Common myeloid progenitor, CD34-positive (primary cell): ENCODE measurements at regions not wholly inside any gene's neighbourhood (a gene's known extent, or its start where the extent isn't known, plus 50 kb on each side); places are given as distances from the start of the nearest gene placed in this dataset.
A peak's percentile ranks its signal among the peaks of the same experiment; 100 is the strongest.

Source experiments
- CTCF ChIA-PET: fragments of 350-600 bp; sonication (Branson Sonifier 250); formaldehyde crosslinking; loops from one replicate; lab custom pipeline; 2021; ENCODE audit warnings: antibody characterized with exemption; lab: Charles Lee
- POLR2A ChIA-PET: fragments of 350-600 bp; sonication (Branson Sonifier 250); formaldehyde crosslinking; loops from one replicate; lab custom pipeline; 2021; ENCODE audit warnings: antibody characterized with exemption; lab: Charles Lee
- DNase-seq, 3 donors: peaks; one replicate each; pipeline versions ENCODE4 v3.0.0 to v3.0.0-alpha.2; 2013
- H3K27ac ChIP-seq, 2 experiments: 1 replicate in 1 of 2; 2 replicates in 1 of 2; pipeline ENCODE4 v1.7.0; 2013; ENCODE audit warnings: inconsistent platforms in 2 of 2, low read length in 2 of 2, mild to moderate bottlenecking in 2 of 2, low read depth in 1 of 2, moderate library complexity in 1 of 2; ENCODE audit not compliant: severe bottlenecking in 2 of 2, insufficient read depth in 1 of 2, poor library complexity in 1 of 2
- H3K27me3 ChIP-seq, 5 experiments: replicated peaks in 2 of 5; 1 replicate in 3 of 5; 2 replicates in 2 of 5; pipeline versions ENCODE4 v1.6.1 to v1.7.0; 2013; ENCODE audit warnings: low read length in 4 of 5, mild to moderate bottlenecking in 2 of 5, moderate library complexity in 2 of 5, inconsistent platforms in 1 of 5; ENCODE audit not compliant: insufficient read depth in 5 of 5, control insufficient read depth in 4 of 5
- H3K36me3 ChIP-seq, 4 experiments: 1 replicate in 2 of 4; 2 replicates in 2 of 4; pipeline versions ENCODE4 v1.6.1 to v1.7.0; 2013; ENCODE audit warnings: low read length in 3 of 4, control low read depth in 1 of 4, mild to moderate bottlenecking in 1 of 4; ENCODE audit not compliant: control insufficient read depth in 4 of 4, insufficient read depth in 4 of 4
- H3K4me1 ChIP-seq, 4 experiments: 1 replicate in 3 of 4; 2 replicates in 1 of 4; pipeline versions ENCODE4 v1.6.1 to v1.7.1; 2013; ENCODE audit warnings: low read length in 3 of 4, mild to moderate bottlenecking in 3 of 4, control low read depth in 1 of 4, inconsistent platforms in 1 of 4, moderate library complexity in 1 of 4; ENCODE audit not compliant: control insufficient read depth in 4 of 4, insufficient read depth in 4 of 4; ENCODE audit errors: control extremely low read depth in 1 of 4
- H3K4me3 ChIP-seq, 7 experiments: 1 replicate in 4 of 7; 2 replicates in 3 of 7; pipeline versions ENCODE4 v1.5.1 to v1.7.0; 2013; ENCODE audit warnings: mild to moderate bottlenecking in 7 of 7, low read length in 6 of 7, moderate library complexity in 6 of 7, inconsistent platforms in 2 of 7, low read depth in 2 of 7, control low read depth in 1 of 7; ENCODE audit not compliant: insufficient read depth in 4 of 7, control insufficient read depth in 1 of 7; ENCODE audit errors: extremely low read depth in 1 of 7
- H3K9me3 ChIP-seq, 5 experiments: 1 replicate in 4 of 5; 2 replicates in 1 of 5; pipeline versions ENCODE4 v1.6.1 to v1.7.1; 2013; ENCODE audit warnings: low read length in 4 of 5, mild to moderate bottlenecking in 2 of 5, inconsistent platforms in 1 of 5, low read depth in 1 of 5, moderate library complexity in 1 of 5; ENCODE audit not compliant: control insufficient read depth in 4 of 5, insufficient read depth in 2 of 5; ENCODE audit errors: control extremely low read depth in 1 of 5
- WGBS: methylation state at CpG from one replicate; pipeline ENCODE4 v1.1.5; 2013; ENCODE audit not compliant: insufficient coverage; 5-methylcytosine and 5-hydroxymethylcytosine counted together

- H3K36me3 ChIP-seq = no peaks in the 10 kb centered on the region
- no peaks in the 10 kb centered on the region for H3K9me3 ChIP-seq
- no peak for DNase-seq
- no peaks in the 10 kb centered on the region for H3K4me1 ChIP-seq
- no peak overlapping the region for H3K4me3 ChIP-seq
- CTCF ChIA-PET = interaction anchor here (1.0 to 1.3 kb wide), 2 partner anchors 10 to 42 kb away, joined by 3 read pairs; no protein-coding TSS in a partner anchor
- peaks cover 0 to 3% (median 0%) of the 10 kb centered on the region in 5 experiments for H3K27me3 ChIP-seq
- POLR2A ChIA-PET = no interaction called here
- WGBS = 93% methylated on average over 1 of the region's 2 CpGs
- H3K27ac ChIP-seq = no peak overlapping the region
Measured at GRCh38 chr5:72619251-72619650, 112.0 kb upstream of the ZNF366 start.

GRCh38 chr5:72618708-72619107 lies 111.5 kb upstream of the ZNF366 start:
- POLR2A ChIA-PET = no interaction called here
- WGBS = 84% methylated on average over 3 of the region's 4 CpGs

GRCh38 chr5:72615061-72615460 lies 107.9 kb upstream of the ZNF366 start:
- Histone ChIP-seq H3K4me1 (no peaks in the 10 kb centered on the region), H3K27me3 (no peaks in the 10 kb centered on the region), H3K4me3 (no peak overlapping the region), H3K9me3 (no peaks in the 10 kb centered on the region), H3K27ac (no peak overlapping the region), H3K36me3 (no peaks in the 10 kb centered on the region)
- ChIA-PET POLR2A (no interaction called here), CTCF (interaction anchor here (1.6 kb wide), 1 partner anchor 204 kb away, joined by 5 read pairs; no protein-coding TSS in a partner anchor)
- DNase-seq = no peak

More at GRCh38 chr5:72618708-72619107, 111.5 kb upstream of the ZNF366 start:
- CTCF ChIA-PET = no interaction called here
- Histone ChIP-seq H3K9me3 (no peaks in the 10 kb centered on the region), H3K27ac (no peak overlapping the region), H3K27me3 (peaks cover 0 to 3% (median 0%) of the 10 kb centered on the region in 5 experiments), H3K4me1 (no peaks in the 10 kb centered on the region), H3K4me3 (no peak overlapping the region), H3K36me3 (no peaks in the 10 kb centered on the region)
- DNase-seq = no peak

- no peak for DNase-seq
- H3K36me3 ChIP-seq = no peaks in the 10 kb centered on the region
- ChIA-PET POLR2A (no interaction called here), CTCF (no interaction called here)
- no peaks in the 10 kb centered on the region for H3K4me1 ChIP-seq
- H3K4me3 ChIP-seq = no peak overlapping the region
- no CpG with 5 or more reads among the region's 2 CpGs for WGBS
- no peaks in the 10 kb centered on the region for H3K27me3 ChIP-seq
- no peaks in the 10 kb centered on the region for H3K9me3 ChIP-seq
- H3K27ac ChIP-seq = no peak overlapping the region
Measured at GRCh38 chr5:72613515-72613914, 106.3 kb upstream of the ZNF366 start.

- no peak overlapping the region for H3K27ac ChIP-seq
- no peaks in the 10 kb centered on the region for H3K9me3 ChIP-seq
- DNase-seq = no peak
- no peaks in the 10 kb centered on the region for H3K4me1 ChIP-seq
- no peak overlapping the region for H3K4me3 ChIP-seq
- WGBS = no CpG with 5 or more reads among the region's 2 CpGs
- ChIA-PET CTCF (no interaction called here), POLR2A (no interaction called here)
- H3K36me3 ChIP-seq = no peaks in the 10 kb centered on the region
- H3K27me3 ChIP-seq = no peaks in the 10 kb centered on the region
Measured at GRCh38 chr5:72612810-72613209, 105.6 kb upstream of the ZNF366 start.

GRCh38 chr5:72611118-72611730 lies 104.0 kb upstream of the ZNF366 start:
- peak; percentile 53 to 74 (median 72) for DNase-seq
- POLR2A ChIA-PET = no interaction called here
- H3K27me3 ChIP-seq = peaks cover 0 to 2% (median 0%) of the 10 kb centered on the region in 5 experiments
- WGBS = 39% methylated on average over 4 of the region's 6 CpGs
- H3K4me3 ChIP-seq = no peak overlapping the region
- H3K36me3 ChIP-seq = no peaks in the 10 kb centered on the region
- H3K4me1 ChIP-seq = no peaks in the 10 kb centered on the region
- CTCF ChIA-PET = interaction anchor here (0.8 to 2.7 kb wide), 13 partner anchors 9 to 238 kb away, joined by 3 to 36 read pairs (median 4); partner anchors contain the start of gene TNPO1
- H3K27ac ChIP-seq = no peak overlapping the region
- H3K9me3 ChIP-seq = no peaks in the 10 kb centered on the region

GRCh38 chr5:72608926-72609325 lies 101.7 kb upstream of the ZNF366 start:
- no peaks in the 10 kb centered on the region for H3K9me3 ChIP-seq
- POLR2A ChIA-PET = no interaction called here
- DNase-seq = no peak
- H3K36me3 ChIP-seq = no peaks in the 10 kb centered on the region
- no peaks in the 10 kb centered on the region for H3K4me1 ChIP-seq
- H3K4me3 ChIP-seq = no peak overlapping the region
- H3K27me3 ChIP-seq = peaks cover 0 to 2% (median 0%) of the 10 kb centered on the region in 5 experiments
- CTCF ChIA-PET = interaction anchor here (0.9 to 2.2 kb wide), 2 partner anchors 11 to 208 kb away, joined by 3 to 7 read pairs; partner anchors contain the start of gene TNPO1
- no CpG with 5 or more reads among the region's 3 CpGs for WGBS
- H3K27ac ChIP-seq = no peak overlapping the region
